Colonic mucosa (tissue), 4 donors: ENCODE measurements at regions not wholly inside any gene's neighbourhood (a gene's known extent, or its start where the extent isn't known, plus 50 kb on each side); places are given as distances from the start of the nearest gene placed in this dataset.

Source experiments
- DNase-seq: peaks from one replicate; pipeline ENCODE4 v3.0.0-alpha.2; 2020
- H3K27ac ChIP-seq: fragments of 200-600 bp; one replicate; pipeline ENCODE4 v1.8.0; 2021
- H3K27me3 ChIP-seq: fragments of 200-600 bp; one replicate; pipeline ENCODE4 v1.8.0; 2021
- H3K36me3 ChIP-seq: fragments of 200-600 bp; one replicate; pipeline ENCODE4 v1.8.0; 2021
- H3K4me1 ChIP-seq: fragments of 200-600 bp; one replicate; pipeline ENCODE4 v1.8.0; 2021; ENCODE audit warnings: mild to moderate bottlenecking
- H3K4me3 ChIP-seq: fragments of 200-600 bp; one replicate; pipeline ENCODE4 v1.8.0; 2021
- H3K9ac ChIP-seq, 2 donors: one replicate each; pipeline ENCODE4 v1.7.0; 2013; ENCODE audit warnings: control low read depth in 2 of 2, low read depth in 2 of 2, low read length in 2 of 2
- H3K9me3 ChIP-seq: fragments of 200-600 bp; one replicate; pipeline ENCODE4 v1.8.0; 2021
- intact Hi-C: fragments of 100-400 bp; cut with DNase I; formaldehyde crosslinking; loops from one replicate; pipeline ENCODE4 v1.14.1; 2022
- TF ChIP-seq, protein P1 (sequence below): fragments of 200-600 bp; IDR thresholded peaks from one replicate; pipeline ENCODE4 v1.8.0; 2022; ENCODE audit warnings: antibody characterized with exemption, mild to moderate bottlenecking
- donor health status: healthy.
- donor health status: DM: no; HTN: no; CAD: no.
- donor health status: DM: no; HTN: no; CAD: no.

DNA sequence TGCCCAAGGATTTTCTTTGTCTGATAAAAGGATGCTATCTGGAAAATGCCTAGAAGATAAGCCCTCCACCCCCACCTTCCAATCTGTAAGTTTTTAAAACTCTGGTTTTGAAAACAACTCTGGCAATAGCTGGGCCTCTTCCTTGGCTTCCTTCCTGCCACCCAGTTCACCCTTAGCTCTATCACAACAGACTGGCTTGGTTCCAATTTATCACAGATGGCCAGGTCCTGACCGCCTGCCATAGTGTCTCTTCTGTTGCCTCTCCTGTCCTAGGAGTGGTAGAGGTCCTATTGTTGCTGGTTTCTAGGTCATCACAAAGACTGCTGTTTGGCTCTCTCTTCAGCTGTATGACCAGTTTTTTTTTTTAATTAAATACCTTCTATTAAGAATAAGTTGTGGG is 1727.9 kb upstream of the SLC39A10 start:
- intact Hi-C loops = no loop called here
- no peak overlapping the region for H3K4me3 ChIP-seq
- TF ChIP-seq, protein P1, sequence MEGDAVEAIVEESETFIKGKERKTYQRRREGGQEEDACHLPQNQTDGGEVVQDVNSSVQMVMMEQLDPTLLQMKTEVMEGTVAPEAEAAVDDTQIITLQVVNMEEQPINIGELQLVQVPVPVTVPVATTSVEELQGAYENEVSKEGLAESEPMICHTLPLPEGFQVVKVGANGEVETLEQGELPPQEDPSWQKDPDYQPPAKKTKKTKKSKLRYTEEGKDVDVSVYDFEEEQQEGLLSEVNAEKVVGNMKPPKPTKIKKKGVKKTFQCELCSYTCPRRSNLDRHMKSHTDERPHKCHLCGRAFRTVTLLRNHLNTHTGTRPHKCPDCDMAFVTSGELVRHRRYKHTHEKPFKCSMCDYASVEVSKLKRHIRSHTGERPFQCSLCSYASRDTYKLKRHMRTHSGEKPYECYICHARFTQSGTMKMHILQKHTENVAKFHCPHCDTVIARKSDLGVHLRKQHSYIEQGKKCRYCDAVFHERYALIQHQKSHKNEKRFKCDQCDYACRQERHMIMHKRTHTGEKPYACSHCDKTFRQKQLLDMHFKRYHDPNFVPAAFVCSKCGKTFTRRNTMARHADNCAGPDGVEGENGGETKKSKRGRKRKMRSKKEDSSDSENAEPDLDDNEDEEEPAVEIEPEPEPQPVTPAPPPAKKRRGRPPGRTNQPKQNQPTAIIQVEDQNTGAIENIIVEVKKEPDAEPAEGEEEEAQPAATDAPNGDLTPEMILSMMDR = no peak
- H3K27ac ChIP-seq = no peak overlapping the region
- H3K9ac ChIP-seq = no peak overlapping the region
- no peak for DNase-seq
- no peaks in the 10 kb centered on the region for H3K4me1 ChIP-seq
- H3K36me3 ChIP-seq = no peaks in the 10 kb centered on the region
- no peaks in the 10 kb centered on the region for H3K27me3 ChIP-seq
- no peaks in the 10 kb centered on the region for H3K9me3 ChIP-seq

DNA sequence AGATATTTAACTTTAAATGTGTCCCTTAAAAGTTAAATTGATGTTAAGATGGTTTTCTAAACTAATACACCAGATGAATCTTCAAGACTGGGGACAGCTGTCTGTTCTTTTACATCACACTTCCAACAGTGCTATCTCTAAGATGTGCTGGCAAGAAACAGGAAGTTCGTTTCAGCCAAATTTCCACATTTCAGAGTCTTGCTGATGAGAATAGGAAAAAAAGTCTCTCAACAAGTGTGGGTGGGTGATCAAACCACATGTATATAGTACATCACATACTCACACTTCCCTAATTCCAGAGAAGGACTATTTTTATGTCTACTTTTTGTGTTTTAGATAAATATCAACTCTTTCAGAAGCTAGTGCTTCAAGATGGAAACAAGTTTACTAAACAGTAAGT is 1712.8 kb upstream of the TMEFF2 start:
- DNase-seq = no peak
- Histone ChIP-seq H3K27me3 (no peaks in the 10 kb centered on the region), H3K36me3 (no peaks in the 10 kb centered on the region), H3K4me3 (no peak overlapping the region), H3K27ac (no peak overlapping the region), H3K4me1 (no peaks in the 10 kb centered on the region), H3K9ac (no peak overlapping the region), H3K9me3 (no peaks in the 10 kb centered on the region)
- TF ChIP-seq, protein P1 = no peak
- intact Hi-C loops = no loop called here

DNA sequence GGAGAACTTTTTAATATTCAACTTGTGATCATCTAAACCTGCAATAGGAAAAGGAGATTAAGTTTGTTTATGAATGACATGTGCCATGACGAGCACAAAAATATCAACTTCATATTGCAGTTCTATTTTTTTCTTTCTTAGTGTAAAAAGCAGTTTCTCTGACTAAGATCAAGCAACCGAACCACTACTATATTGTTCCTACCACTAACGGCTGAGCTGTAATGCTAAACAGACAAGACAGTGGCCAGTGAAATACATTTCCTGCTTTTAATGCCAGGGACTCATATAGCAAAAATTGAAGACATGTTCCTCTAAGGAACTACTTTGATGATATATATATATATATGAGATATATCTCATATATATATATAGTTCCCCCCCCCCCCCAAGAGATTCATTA is 1705.6 kb upstream of the TMEFF2 start:
- TF ChIP-seq, protein P1 = no peak
- no peak for DNase-seq
- no peaks in the 10 kb centered on the region for H3K27me3 ChIP-seq
- H3K4me1 ChIP-seq = no peaks in the 10 kb centered on the region
- no peak overlapping the region for H3K4me3 ChIP-seq
- H3K36me3 ChIP-seq = no peaks in the 10 kb centered on the region
- H3K27ac ChIP-seq = no peak overlapping the region
- H3K9me3 ChIP-seq = no peaks in the 10 kb centered on the region
- no peak overlapping the region for H3K9ac ChIP-seq
- intact Hi-C loops = no loop called here

DNA sequence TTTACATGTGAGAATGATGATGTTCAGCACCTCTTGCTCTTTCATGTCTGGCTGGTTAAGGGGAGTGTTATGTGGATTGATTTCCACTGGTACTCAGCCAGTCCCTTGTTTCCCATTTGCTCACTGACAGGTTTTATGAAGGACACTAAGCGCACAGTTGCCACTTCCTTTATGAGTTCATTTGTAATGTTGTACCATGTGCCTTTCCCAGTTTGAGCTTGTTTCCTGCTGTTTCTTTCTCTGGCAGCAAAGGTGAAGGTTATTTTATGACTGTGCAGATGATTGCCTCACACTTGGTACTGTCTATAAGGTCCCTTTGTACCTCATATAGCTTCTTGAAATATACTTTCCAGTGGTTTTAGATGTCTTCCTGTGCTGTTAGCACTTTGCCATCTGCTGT is 1700.5 kb upstream of the TMEFF2 start:
- intact Hi-C loops = no loop called here
- DNase-seq = no peak
- Histone ChIP-seq H3K4me3 (no peak overlapping the region), H3K9ac (no peak overlapping the region), H3K27ac (no peak overlapping the region), H3K36me3 (no peaks in the 10 kb centered on the region), H3K27me3 (no peaks in the 10 kb centered on the region), H3K9me3 (no peaks in the 10 kb centered on the region), H3K4me1 (no peaks in the 10 kb centered on the region)
- TF ChIP-seq, protein P1 = no peak

DNA sequence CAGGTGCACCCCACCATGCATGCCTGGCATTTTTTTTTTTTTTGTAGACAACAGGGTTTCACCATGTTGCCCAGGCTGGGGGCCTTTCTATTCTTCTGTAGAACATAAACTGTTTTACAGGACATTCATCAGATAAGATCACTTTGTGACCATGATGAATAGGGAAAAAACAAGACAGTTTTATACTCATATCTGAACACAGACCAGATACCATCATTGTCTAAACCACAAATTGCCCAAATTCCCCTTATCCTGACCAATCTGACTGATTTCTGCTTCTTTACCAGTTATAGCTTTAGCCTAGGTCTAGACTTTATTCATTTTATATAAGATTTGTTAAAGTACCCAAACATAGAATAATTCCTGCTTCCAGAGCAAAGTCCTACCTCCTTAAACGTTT is 1699.3 kb upstream of the TMEFF2 start:
- H3K27me3 ChIP-seq = no peaks in the 10 kb centered on the region
- H3K9ac ChIP-seq = no peak overlapping the region
- H3K4me1 ChIP-seq = no peaks in the 10 kb centered on the region
- no peak for DNase-seq
- intact Hi-C loops = no loop called here
- TF ChIP-seq, protein P1 = no peak
- H3K4me3 ChIP-seq = no peak overlapping the region
- no peaks in the 10 kb centered on the region for H3K9me3 ChIP-seq
- no peak overlapping the region for H3K27ac ChIP-seq
- H3K36me3 ChIP-seq = no peaks in the 10 kb centered on the region

DNA sequence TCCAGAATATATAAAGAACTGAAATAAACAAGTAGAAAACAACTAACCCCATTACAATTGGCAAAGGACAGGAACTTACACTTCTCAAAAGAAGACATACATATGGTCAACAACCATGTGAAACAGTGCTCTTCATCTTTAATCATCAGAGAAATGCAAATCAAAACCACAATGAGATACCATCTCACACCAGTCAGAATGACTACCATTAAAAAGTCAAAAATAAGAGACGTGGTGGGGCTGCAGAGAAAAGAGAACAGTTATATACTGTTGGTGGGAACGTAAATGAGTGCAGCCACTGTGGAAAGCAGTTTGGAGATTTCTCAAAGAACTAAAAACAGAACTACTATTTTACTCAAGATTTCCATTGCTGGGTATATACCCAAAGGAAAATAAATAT is 1696.3 kb upstream of the TMEFF2 start:
- intact Hi-C loops = no loop called here
- H3K9me3 ChIP-seq = no peaks in the 10 kb centered on the region

More for the DNA sequence above, 1696.3 kb upstream of the TMEFF2 start:
- H3K4me1 ChIP-seq = no peaks in the 10 kb centered on the region
- TF ChIP-seq, protein P1 = no peak
- no peak overlapping the region for H3K4me3 ChIP-seq
- no peaks in the 10 kb centered on the region for H3K27me3 ChIP-seq
- H3K27ac ChIP-seq = no peak overlapping the region
- DNase-seq = no peak
- H3K36me3 ChIP-seq = no peaks in the 10 kb centered on the region
- H3K9ac ChIP-seq = no peak overlapping the region
